HG02759 (cell line): ENCODE measurements at regions not wholly inside any gene's neighbourhood (a gene's known extent, or its start where the extent isn't known, plus 50 kb on each side); places are given as distances from the start of the nearest gene placed in this dataset.

Experiments used
- ATAC-seq: cut with Tn5 transposase; IDR thresholded peaks from one replicate; pipeline ENCODE4 v1.9.1; 2021; ENCODE audit warnings: mild to moderate bottlenecking, moderate library complexity; ENCODE audit not compliant: unreplicated experiment

DNA sequence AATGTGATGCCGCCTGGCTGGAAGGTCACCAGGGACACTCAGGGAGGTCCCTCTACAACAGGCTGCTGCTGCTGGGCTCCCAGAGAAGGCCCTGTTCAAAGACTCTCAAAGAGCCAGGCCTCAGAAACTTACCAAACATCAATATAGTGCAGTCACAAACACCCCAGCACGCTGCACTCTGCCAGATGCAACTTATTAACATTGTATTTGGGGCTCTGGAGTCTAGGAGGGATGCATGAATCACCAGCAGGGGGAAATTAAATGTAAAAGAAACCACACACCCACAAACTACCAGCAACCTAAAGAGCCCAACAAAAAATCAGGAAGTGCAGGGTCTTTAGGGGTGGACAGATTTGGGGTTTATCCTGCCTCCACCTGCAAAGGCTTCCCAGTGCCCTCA is 74.6 kb upstream of the SPATA12 start:
- ATAC-seq = no peak

DNA sequence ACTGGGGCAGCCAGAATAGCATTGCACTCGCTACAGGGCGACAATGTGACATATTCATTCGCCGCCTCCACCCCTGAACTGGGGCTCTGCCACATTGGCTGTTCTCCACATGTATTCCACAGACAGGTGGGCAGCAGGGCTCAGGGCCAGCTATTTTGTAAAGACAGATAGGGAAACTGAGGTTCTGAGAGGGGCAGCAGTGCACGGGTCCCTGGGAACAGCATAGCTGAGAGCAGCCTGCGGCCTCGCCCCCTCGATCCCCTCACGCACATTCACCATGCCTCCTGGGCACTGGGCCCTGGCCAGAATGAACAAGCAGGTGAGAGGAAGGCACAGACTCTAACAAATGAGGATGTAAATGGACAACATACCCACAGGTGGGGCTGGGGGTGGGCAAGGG is 75.0 kb upstream of the SPATA12 start:
- ATAC-seq = no peak

DNA sequence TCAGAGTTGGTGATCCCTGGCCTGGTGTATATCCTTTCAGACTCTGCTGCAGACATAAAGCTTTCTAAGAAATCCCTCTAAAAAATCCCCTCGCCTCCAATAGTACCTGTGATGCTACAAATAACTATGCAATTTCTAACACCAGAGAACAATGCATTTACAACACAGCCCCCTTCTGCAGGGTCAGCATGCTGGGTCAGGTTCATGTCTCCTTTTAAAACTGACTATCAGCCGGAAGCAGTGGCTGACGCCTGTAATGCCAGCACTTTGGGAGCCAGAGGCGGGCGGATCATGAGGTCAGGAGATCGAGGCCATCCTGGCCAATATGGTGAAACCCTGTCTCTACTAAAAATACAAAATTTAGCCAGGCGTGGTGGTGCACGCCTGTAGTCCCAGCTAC is 77.0 kb upstream of the SPATA12 start:
- ATAC-seq = no peak

DNA sequence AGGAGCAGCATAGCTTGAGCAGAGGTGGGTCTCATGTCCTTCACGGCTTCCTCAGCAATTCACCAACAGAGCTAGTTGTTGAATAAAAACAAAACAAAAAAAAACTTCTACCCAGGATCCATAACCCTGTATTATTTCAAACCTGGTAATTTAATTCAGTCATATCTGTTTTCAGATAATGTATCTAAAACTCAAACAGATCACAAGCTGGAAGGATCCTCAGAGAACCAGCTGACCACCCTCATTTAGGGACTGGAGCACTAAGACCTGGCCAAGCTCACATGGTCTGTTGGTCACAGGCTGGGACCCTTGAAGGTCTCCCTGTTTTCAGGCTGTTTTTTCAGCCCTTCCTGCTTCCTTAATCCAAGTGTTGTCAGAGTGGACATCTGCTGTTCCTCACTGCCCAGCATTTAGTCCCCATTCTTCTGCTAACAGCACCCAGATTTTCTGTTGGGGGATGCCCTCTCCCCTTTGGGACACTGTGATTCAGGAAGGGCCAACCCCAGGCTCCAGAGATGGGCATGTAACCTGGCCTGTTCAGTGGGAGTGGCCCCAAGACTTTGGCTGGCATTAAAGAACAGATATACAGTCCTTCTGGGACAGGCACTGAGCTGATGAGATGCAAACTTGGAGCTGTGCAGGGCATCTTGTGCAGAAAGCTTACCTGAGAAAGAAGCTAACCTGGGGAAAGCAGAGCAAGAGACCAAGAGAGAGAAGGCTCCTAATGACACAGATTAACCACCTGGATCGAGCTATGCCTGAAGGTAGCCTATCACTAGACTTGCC is 78.8 kb upstream of the SPATA12 start:
- ATAC-seq = no peak

DNA sequence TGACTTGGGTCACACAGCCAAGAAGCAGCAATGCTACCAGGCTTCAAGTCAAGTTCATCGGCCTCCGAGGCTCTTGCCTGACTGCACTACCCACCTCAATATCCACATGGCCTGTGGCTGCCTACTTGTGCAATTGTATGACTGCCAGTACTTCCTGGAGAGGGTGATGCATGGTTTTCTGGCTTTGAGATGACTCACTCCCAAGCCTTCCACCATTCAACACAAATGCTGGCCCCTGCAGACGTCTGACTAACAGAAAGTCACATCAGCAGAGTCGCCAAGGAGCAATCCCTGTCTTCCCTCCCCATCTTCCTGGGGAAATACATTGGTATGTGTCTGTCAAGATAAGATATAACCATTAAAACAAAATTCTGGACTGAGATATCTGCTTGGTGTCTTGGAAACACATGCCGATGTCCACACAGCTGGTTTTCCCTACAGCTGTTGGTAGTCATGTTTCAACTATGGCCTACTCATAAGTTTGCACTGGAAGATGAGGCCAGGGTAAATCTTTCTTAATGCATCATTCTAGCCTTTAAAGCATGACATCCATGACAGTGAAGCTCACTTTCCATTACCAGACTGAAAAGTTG is 79.6 kb upstream of the SPATA12 start:
- ATAC-seq = no peak

DNA sequence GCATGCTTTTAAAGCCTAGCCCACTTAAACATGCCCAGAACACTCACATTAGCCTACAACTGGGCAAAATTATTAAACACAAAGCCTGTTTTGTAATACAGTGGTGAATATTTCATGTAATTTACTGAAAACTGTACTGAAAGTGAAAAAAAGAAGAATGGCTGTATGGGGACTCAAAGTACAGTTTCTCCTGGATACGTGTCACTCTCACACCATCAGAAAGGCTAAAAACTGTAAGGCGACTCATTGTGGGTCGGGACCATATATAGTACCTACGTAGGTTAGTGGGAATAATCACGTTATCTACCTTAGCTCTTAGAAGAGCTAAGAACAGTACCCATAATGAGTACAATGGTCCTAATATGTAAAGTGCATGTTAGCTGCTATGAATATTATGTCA is 80.2 kb upstream of the SPATA12 start:
- ATAC-seq = no peak

DNA sequence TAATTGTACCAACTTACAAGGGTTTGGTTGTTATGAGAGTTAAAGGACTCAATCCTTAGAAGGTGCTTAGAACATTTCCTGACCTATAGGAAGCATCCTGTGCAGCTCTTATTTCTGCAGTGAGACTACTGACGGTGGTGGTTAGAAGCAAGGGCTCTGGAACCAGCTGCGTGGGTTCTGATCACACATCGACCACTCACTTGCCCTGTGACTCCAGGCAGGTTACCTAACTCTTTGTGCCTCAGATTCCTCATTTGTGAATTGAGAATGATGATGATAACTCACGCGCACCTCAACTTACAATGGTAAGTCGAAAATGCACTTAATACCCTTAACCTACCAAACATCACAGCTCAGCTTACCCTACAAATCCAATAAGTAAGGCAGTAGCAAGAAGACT is 80.7 kb upstream of the SPATA12 start:
- no peak for ATAC-seq

DNA sequence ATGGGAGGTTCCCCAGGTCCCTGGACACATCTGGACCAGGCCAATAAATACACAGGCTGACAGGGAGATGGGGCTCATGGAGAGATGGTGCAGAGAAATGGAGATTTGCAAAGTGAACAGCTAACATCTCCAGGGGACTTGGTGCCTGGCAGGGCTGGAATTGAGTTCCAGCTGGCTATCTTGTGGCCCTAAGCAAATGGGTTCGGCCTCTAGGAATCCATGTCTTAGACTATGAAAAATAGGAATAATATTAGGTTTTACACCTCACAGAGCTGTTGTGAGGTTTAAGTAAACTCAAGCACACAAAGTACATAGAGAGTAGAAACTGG is 82.9 kb upstream of the SPATA12 start:
- no peak for ATAC-seq

DNA sequence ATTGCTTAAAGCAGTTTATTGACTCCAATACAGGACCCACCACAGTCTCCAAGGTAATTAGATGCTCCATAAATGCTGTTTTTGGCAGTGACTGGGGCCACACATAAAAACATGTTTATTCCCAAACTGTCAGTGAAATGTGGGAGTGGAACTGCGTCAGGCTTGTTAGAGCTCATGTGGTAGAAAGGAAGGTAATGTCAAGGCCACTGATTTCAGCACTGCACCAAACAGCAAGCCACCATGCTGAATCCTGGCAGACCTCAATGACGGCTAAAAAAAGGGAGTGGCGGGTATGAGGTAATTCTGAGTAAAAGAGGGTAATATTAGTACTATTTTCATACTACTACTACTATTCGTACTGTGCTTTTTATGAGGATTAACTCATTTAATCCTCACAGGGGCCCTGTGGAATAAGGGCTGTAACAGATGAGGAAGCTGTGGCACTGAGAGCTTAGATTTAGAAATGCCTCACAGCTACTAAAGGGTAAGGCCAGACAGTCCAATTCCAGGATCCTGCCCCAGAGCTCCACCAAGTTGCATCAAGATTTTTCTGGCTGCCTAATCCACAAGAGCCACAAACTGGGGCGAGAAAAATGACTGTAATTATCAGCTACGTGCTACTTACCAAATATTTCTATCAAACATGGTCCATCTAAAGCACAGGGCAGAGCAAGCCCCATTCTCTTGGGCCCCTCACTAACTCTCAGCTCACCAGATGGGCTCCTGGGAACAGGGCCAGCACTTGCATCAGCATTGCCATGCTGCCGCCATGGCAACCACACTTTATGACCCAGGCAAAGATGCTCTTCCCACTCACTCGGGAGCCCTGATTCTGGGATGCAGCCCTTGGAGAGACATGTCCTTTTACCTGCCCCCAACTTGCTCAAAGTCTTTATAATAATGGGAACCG is 83.6 kb upstream of the SPATA12 start:
- no peak for ATAC-seq

DNA sequence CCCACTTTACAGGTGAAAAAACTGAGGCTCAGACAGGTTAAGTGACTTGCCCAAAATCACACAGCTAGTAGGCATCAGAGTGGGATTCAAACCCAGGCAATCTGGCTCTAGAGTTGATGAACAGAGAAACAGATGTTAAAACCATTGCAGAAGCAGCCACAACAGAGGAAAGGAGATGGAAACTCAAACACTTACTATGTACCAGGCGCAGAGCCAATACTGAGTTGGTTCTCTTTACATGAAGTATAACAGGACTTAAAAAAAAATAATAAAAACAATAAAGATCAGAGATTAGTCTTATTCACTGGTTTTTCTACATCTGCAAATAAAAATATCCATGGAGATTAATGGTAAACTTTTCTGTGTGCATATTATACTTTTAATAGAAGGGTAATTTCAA is 84.9 kb upstream of the SPATA12 start:
- ATAC-seq = no peak

DNA sequence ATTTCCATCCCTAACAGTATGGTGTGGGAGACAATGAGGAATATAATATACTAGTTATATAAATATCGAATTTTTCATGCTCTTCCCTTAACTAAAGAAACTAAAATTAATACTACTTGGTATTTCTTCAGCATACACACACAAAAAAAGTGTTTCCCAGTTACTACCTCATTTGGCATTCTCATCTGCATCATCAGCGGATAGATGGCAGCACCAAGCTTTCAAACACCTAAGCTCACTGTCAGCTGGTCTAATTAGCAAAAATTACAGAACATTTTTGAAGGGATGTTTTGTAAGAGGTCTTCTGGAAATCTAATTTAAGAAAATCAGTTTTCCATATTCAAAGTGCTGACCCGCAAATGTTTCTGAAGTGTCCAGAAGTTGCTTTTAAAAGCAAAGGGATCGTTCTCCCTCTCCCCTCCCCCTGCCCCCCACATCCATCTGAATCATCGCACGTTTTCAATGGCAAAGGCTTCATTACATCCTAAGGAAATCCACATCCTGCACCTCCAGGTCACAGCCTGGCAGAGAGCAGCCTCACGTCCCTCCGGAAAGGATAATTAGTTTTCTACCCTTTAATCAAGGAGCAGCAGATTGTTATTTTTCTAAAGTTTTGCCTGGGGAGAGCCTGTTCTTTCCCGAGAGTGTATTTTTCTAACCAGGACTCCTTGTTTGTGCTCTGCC is 86.1 kb upstream of the SPATA12 start:
- no peak for ATAC-seq

DNA sequence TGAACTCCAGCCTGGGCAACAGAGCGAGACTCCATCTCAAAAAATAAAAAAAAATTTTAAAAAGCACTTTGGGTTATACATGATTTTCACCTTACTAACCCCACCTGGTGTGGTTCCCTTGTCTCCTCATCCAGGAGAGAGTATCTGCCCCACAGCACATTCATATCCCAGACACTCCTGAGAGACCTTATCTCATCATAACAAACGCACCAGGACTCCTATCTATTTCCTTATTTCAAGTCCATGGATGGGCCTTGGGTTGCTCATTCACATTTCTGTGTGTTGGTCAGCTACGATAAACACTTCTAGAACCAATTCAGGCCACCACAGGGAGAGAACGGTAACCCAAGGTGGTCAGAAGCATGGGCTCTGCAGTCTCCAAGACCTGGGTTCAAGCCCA is 88.6 kb upstream of the SPATA12 start:
- ATAC-seq = no peak

DNA sequence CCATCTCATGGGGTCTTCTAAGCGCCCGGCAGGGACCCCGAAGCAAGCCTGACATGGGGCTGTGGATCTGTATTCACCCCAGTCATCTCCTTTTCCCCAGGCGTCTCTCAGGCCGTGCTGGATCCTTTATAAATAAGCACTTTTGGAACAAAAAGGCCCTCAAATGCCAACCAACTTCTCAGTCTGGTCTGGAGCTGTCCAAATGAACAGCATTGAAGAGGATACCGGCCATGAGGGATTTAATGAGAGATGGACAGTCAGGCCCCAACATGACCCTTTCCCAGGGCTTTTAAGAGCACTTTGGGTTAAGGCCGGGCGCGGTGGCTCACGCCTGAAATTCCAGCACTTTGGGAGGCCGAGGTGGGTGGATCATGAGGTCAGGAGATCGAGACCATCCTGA is 89.2 kb upstream of the SPATA12 start:
- no peak for ATAC-seq

DNA sequence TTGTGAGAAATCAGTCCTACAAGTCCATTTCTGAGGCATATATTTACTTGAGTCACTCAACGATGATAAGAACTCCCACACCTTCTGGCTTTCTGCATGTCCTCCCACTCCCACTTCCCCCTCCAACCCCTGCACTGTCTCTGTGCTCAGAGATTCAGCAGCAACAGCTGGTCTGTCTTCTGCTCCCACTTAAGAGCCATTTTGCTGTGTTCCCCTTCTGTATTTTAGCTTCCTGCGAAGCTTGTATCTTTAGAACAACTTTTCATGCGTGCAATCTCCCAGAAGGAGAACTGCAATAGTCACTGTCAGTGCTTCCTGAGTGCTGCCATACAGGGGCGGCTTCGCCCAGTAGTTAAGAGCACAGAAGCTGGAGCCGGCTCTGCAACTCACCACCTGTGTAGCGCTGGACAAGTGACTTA is 90.0 kb upstream of the SPATA12 start:
- no peak for ATAC-seq

DNA sequence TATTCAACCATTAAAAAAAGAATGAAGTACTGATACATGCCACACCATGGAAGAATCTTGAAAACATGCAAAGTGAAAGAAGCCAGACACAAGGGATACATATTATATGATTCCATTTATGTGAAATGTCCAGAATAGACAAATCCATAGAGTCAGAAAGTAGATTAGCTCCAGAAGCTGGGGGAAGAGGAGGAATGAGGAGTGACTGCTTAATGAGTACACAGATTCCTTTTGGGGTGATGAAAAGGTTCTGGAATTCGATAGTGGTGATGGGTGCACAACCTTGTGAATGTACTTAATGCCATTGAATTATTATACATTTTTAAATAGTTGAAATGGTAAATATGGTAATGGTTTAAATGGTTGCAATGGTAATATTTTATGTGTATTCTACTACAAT is 90.6 kb upstream of the SPATA12 start:
- no peak for ATAC-seq

DNA sequence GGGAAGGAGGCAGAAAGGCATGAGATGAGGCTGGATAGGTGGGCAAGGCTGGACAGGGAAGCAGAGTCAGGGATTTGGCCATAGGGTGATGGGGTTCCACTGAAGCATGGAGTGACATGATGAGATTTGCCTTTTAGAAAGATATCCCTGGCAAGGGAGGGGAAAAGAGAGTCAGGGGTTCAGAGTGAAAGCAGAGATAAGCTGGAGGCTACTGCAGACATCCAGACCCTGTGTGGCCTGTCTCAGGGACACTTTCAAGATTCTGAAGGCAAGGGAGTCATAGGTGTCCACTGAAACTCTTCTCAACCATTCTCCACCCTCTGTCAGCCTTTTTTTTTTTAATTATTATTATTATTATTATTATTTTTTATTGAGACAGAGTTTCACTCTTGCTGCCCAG is 94.0 kb upstream of the SPATA12 start:
- no peak for ATAC-seq

DNA sequence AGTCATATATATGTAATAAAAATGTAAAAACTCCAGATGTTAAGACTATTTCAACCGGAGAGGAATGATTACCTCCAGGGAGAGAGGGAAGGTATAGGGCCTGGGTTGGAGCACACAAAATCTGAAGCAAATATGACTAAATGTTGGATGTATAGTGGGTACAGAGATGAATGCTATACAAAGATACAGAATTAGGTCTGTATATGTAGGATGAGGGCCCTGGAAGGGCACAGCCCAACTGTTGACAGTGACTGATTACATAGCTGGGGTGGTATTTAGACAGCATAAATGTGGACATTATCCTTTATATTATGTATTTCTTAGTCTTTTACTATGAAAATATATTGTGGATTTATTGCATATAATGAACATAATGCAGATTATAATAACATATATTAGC is 94.4 kb upstream of the SPATA12 start:
- ATAC-seq = no peak

DNA sequence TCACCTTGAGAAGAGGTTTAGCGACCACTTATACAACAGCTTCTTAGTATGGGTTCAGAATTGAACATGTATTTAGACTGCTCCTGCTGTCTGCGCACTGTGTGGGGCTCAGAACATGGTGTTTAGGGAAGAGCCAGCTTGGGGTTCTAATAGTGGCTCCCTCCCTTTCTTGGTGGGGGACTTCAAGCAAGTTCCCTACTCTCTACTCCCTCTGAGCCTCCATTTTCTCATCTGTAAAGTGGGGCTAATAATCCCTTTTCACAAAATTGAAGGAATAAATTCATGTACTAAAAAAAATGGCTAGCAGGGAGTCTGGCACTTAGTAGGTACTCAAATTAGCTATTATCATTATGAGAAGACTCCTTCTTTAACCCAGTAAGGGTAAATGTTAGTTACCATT is 97.5 kb upstream of the SPATA12 start:
- ATAC-seq = no peak

DNA sequence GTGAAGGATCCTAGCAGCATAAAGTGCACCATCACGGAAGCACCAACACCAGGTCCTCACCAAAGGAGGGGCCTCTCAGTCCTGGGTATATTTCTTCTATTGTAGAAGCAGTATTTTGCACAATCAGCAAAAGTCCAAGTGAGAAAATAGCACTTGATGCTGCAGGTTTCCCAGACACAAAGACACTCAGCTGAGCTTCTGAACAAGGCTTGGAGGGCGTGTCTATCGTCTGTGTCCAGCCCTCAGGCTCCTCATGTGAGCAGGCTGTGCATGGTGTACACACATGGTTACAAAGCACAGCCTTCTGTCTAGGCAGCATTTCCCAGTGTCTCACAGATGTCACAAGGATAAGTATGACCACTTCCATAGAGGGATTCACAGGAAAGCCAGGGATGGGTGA is 98.3 kb upstream of the SPATA12 start:
- no peak for ATAC-seq

DNA sequence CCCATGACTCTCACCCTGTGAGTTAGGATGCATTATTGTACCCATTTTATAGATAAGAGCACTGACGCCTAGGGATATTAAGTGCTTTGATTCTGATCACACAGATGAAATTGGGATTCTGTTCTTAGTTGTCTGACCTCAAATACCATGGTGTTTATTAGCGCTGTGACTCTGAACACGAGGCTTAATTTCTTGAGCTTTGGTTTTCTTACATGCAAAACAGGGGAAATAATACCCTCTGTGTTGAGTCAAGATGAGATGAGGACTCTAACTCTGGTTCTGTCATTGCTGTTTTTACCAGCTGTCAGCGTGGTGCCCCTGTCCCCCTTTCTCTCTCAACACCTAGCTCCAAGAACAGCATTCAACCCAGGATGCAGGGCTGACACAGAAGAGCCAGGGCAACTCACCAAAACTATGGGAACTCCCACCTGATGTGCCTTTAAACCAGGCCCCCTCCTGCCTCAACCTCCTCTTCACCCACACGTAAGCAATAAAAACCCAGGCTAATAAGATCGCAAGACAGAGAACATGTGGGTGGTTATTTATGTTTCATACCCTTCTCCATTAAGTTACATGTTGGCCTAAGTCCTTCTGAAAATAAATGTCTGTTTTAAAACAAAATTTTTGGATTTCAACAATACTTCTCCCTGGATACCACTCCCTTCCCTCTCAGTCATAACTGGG is 100.1 kb upstream of the SPATA12 start:
- no peak for ATAC-seq

DNA sequence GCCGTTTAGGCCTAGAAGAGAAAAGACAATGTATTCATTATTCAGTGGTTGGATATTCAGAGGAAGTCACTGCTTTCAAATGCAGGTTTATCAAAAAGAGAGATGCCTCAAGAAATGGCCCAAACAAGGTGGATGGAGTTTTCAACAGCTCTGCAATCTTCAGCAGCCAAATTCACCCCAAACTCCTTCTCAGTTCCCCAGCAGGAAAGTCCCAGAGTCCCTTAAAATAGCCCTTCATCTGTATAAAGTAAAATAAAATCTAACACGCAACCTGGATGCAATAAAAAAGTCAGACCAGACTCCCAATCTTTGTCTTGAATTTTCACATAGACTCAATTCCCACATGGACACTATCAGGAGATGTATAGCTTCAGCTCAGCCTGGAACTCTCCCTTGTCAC is 101.6 kb upstream of the SPATA12 start:
- no peak for ATAC-seq
